ENCODE measurements at regions not wholly inside any gene's neighbourhood (a gene's known extent, or its start where the extent isn't known, plus 50 kb on each side); places are given as distances from the start of the nearest gene placed in this dataset.
"Not testable (repeated sequence)": the region's sequence is repeated elsewhere in the genome, so short reads cannot be mapped to it uniquely, and the experiment has no call there.

- no peak for DNase-seq
Observed at GRCh38 chr9:103427696-103428095, 432.6 kb downstream of the CYLC2 start.

GRCh38 chr9:103430469-103430868 lies 435.3 kb downstream of the CYLC2 start:
- no peak for DNase-seq

GRCh38 chr9:103431809-103432208 lies 436.7 kb downstream of the CYLC2 start:
- DNase-seq = no peak

GRCh38 chr9:103444176-103444575 lies 449.0 kb downstream of the CYLC2 start:
- no peak for DNase-seq

- no peak for DNase-seq
Observed at GRCh38 chr9:103458826-103459225, 463.7 kb downstream of the CYLC2 start.

GRCh38 chr9:103471241-103471640 lies 476.1 kb downstream of the CYLC2 start:
- DNase-seq = no peak

GRCh38 chr9:103474156-103474555 lies 479.0 kb downstream of the CYLC2 start:
- no peak for DNase-seq

GRCh38 chr9:103483471-103484096 lies 488.5 kb downstream of the CYLC2 start:
- no peak for DNase-seq

GRCh38 chr9:103485138-103485537 lies 490.0 kb downstream of the CYLC2 start:
- DNase-seq = no peak

- DNase-seq = no peak
Observed at GRCh38 chr9:103514767-103515166, 519.6 kb downstream of the CYLC2 start.

- no peak for DNase-seq
Observed at GRCh38 chr9:103522409-103522808, 527.3 kb downstream of the CYLC2 start.

- peak; percentile 1 to 41 for DNase-seq
Observed at GRCh38 chr9:103530934-103531333, 535.8 kb downstream of the CYLC2 start.

- DNase-seq = no peak
Observed at GRCh38 chr9:103533318-103533717, 538.2 kb downstream of the CYLC2 start.

- DNase-seq = no peak
Observed at GRCh38 chr9:103537426-103537825, 542.3 kb downstream of the CYLC2 start.

- no peak for DNase-seq
Observed at GRCh38 chr9:103545260-103545659, 548.8 kb upstream of the SMC2 start.

- no peak for DNase-seq
Observed at GRCh38 chr9:103552712-103553111, 541.4 kb upstream of the SMC2 start.

GRCh38 chr9:103574056-103574455 lies 520.1 kb upstream of the SMC2 start:
- no peak for DNase-seq

GRCh38 chr9:103586721-103587120 lies 507.4 kb upstream of the SMC2 start:
- no peak for DNase-seq

- DNase-seq = no peak
Observed at GRCh38 chr9:103601287-103601686, 492.8 kb upstream of the SMC2 start.

GRCh38 chr9:103611950-103612349 lies 482.2 kb upstream of the SMC2 start:
- DNase-seq = not testable (repeated sequence)

- no peak for DNase-seq
Observed at GRCh38 chr9:103615994-103616393, 478.1 kb upstream of the SMC2 start.

GRCh38 chr9:103617046-103617445 lies 477.1 kb upstream of the SMC2 start:
- DNase-seq = no peak

GRCh38 chr9:103625161-103625804 lies 468.8 kb upstream of the SMC2 start:
- no peak for DNase-seq

GRCh38 chr9:103627731-103628130 lies 466.4 kb upstream of the SMC2 start:
- no peak for DNase-seq

- no peak for DNase-seq
Observed at GRCh38 chr9:103649086-103649485, 445.0 kb upstream of the SMC2 start.
